ENCODE measurements at regions not wholly inside any gene's neighbourhood (a gene's known extent, or its start where the extent isn't known, plus 50 kb on each side); places are given as distances from the start of the nearest gene placed in this dataset.

GRCh38 chr7:25985196-25985595, 166.8 kb upstream of the NFE2L3 start:
- POLR2A ChIA-PET = no interaction called here
- Mint-ChIP-seq H3K4me3 (no peak overlapping the region), H3K36me3 (no peaks in the 10 kb centered on the region), H3K4me1 (peaks cover 4% of the 10 kb centered on the region), H3K27ac (no peak overlapping the region), H3K9me3 (no peaks in the 10 kb centered on the region), H3K27me3 (peaks cover 17% of the 10 kb centered on the region)
- DNase-seq (no peak), ATAC-seq (ENCODE audit: low read depth) (no peak)

GRCh38 chr7:25988640-25989039, 163.4 kb upstream of the NFE2L3 start:
- no peaks in the 10 kb centered on the region for H3K36me3 Mint-ChIP-seq
- POLR2A ChIA-PET = no interaction called here
- no peak overlapping the region for H3K27ac Mint-ChIP-seq
- H3K4me3 Mint-ChIP-seq = no peak overlapping the region
- no peak for DNase-seq
- peaks cover 29% of the 10 kb centered on the region for H3K27me3 Mint-ChIP-seq
- ATAC-seq (ENCODE audit: low read depth) = no peak
- peaks cover 4% of the 10 kb centered on the region for H3K4me1 Mint-ChIP-seq
- H3K9me3 Mint-ChIP-seq = no peaks in the 10 kb centered on the region

DNA sequence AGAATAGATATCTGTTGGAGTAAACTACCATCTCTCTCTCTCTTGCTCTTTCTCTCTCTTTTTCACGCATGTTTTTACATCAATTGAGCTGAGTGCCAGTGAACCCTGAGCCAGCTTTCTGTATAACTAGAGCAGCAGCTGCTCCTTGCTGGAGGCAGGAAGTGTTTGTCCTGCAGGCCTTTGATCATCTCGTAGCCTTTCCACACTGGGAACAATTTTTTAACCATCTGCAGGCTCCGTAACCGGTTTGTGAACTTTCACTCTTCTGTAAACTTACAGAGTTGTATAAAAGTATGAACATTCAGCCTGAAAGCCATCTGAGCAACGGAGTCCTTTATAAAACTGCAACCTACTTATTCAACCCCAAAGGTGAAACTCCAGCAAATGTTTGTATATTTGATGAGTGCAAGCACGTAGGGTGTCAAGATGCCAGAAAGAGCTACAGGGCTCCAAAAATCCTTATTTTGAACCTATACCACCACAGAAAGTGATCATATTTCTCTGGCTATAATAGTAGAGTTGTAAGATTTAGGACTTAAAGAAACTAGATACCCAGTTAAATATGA, 162.8 kb upstream of the NFE2L3 start:
- Mint-ChIP-seq H3K4me3 (no peak overlapping the region), H3K4me1 (peaks cover 4% of the 10 kb centered on the region), H3K9me3 (no peaks in the 10 kb centered on the region), H3K27me3 (peaks cover 34% of the 10 kb centered on the region), H3K27ac (no peak overlapping the region), H3K36me3 (no peaks in the 10 kb centered on the region)
- no peak for ATAC-seq (ENCODE audit: low read depth)
- DNase-seq = no peak
- POLR2A ChIA-PET = no interaction called here

- no peak overlapping the region for H3K4me3 Mint-ChIP-seq
- H3K36me3 Mint-ChIP-seq = no peaks in the 10 kb centered on the region
- DNase-seq (no peak), ATAC-seq (ENCODE audit: low read depth) (no peak)
- POLR2A ChIA-PET = no interaction called here
- H3K9me3 Mint-ChIP-seq = no peaks in the 10 kb centered on the region
- no peaks in the 10 kb centered on the region for H3K4me1 Mint-ChIP-seq
- H3K27ac Mint-ChIP-seq = no peak overlapping the region
- H3K27me3 Mint-ChIP-seq = peaks cover 34% of the 10 kb centered on the region
Observed at GRCh38 chr7:25994433-25994994, 157.5 kb upstream of the NFE2L3 start.

DNA sequence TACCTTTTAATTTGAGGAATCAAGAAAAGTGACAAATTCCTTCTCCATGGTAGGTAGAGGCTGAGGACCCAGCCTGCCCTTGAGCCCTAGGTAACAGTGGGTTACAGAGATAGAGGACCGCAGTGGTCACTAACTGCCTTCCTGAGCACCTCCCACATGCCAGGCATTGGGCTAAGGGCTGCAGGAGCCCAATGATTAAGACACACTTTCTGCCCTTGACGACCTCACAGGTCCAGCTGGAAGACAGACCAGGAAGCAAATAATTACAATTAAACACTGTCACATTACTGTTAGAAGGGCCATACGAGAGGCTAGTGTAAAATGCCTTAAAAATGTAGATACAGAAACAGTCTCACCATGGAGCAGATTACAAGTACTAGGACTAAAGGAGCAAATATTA, 156.8 kb upstream of the NFE2L3 start:
- Mint-ChIP-seq H3K27ac (no peak overlapping the region), H3K4me1 (no peaks in the 10 kb centered on the region), H3K36me3 (no peaks in the 10 kb centered on the region), H3K9me3 (no peaks in the 10 kb centered on the region), H3K27me3 (peaks cover 30% of the 10 kb centered on the region), H3K4me3 (no peak overlapping the region)
- no peak for DNase-seq
- ATAC-seq (ENCODE audit: low read depth) = no peak
- POLR2A ChIA-PET = no interaction called here

DNA sequence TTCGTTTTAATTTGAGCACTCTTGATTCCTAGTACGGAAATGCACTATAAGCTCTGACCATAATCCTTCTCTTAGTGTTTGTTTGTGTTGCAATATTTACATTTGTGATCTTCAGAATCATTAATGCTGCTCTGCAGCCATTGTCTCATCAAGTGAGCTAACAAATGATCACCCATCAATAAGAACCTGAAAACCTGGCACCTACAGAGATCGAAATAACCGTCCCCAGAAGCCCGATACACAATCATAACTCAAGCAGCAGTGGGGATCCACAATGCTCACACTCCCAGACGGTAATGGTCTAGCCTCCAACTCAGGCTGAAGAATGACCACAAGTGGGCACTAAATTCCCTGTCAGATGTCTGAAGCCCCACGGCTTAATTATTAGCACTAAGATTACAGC, 156.0 kb upstream of the NFE2L3 start:
- DNase-seq (no peak), ATAC-seq (ENCODE audit: low read depth) (no peak)
- POLR2A ChIA-PET = interaction anchor here (0.6 kb wide), 1 partner anchor 16 kb away, joined by 4 read pairs; no protein-coding TSS in a partner anchor
- no peaks in the 10 kb centered on the region for H3K36me3 Mint-ChIP-seq
- no peak overlapping the region for H3K4me3 Mint-ChIP-seq
- no peaks in the 10 kb centered on the region for H3K9me3 Mint-ChIP-seq
- no peaks in the 10 kb centered on the region for H3K4me1 Mint-ChIP-seq
- H3K27ac Mint-ChIP-seq = no peak overlapping the region
- peaks cover 24% of the 10 kb centered on the region for H3K27me3 Mint-ChIP-seq

- POLR2A ChIA-PET = interaction anchor here (0.6 kb wide), 1 partner anchor 81 kb away, joined by 3 read pairs; no protein-coding TSS in a partner anchor
- DNase-seq = no peak
- Mint-ChIP-seq H3K27me3 (peaks cover 22% of the 10 kb centered on the region), H3K4me1 (no peaks in the 10 kb centered on the region), H3K9me3 (no peaks in the 10 kb centered on the region), H3K27ac (no peak overlapping the region), H3K4me3 (no peak overlapping the region), H3K36me3 (no peaks in the 10 kb centered on the region)
- no peak for ATAC-seq (ENCODE audit: low read depth)
Observed at GRCh38 chr7:25998499-25998898, 153.5 kb upstream of the NFE2L3 start.

GRCh38 chr7:26000841-26001240, 151.2 kb upstream of the NFE2L3 start:
- Mint-ChIP-seq H3K27me3 (peaks cover 19% of the 10 kb centered on the region), H3K4me1 (no peaks in the 10 kb centered on the region), H3K27ac (no peak overlapping the region), H3K4me3 (no peak overlapping the region), H3K36me3 (no peaks in the 10 kb centered on the region), H3K9me3 (no peaks in the 10 kb centered on the region)
- POLR2A ChIA-PET = no interaction called here
- DNase-seq (no peak), ATAC-seq (ENCODE audit: low read depth) (no peak)

GRCh38 chr7:26001662-26002244, 150.2 kb upstream of the NFE2L3 start:
- H3K9me3 Mint-ChIP-seq = no peaks in the 10 kb centered on the region
- no peaks in the 10 kb centered on the region for H3K36me3 Mint-ChIP-seq
- no peak overlapping the region for H3K27ac Mint-ChIP-seq

DNA sequence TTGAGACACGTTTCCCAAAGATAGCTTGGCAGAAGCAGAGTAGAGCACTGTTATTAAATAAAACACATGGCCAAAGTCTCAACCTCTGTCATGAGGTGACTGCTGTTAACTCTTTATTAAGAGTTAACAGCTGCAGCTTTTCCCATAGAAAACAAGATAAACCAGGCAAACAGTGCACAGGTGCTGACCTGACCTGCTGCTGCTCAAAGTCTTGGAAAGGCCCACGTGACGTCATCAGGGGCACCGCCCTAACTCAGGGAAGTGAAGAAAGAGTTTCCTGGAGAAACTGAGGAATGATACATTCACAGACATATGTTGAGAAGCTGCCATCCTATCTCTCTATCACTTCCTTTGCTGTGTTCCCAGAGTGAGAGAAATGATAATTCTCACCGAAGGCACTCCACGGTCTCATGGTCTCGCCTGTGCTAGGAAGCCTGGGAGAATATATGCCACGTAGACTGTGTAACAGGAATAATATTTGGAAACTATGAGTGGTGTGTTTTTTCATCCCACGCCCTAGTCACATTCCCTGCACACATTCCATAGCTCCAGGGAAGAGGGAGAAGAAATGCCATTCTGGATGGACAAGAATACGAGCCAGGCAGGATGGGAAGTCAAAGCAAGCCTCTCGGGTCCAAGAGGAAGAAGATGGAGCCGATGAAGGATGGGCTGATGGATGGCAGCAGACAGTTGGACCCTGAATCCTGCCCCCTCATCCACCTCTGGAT, 146.2 kb upstream of the NFE2L3 start:
- no peak overlapping the region for H3K27ac Mint-ChIP-seq

More at GRCh38 chr7:26001662-26002244, 150.2 kb upstream of the NFE2L3 start:
- Mint-ChIP-seq H3K27me3 (peaks cover 22% of the 10 kb centered on the region), H3K4me1 (no peaks in the 10 kb centered on the region), H3K4me3 (no peak overlapping the region)
- no peak for ATAC-seq (ENCODE audit: low read depth)
- no peak for DNase-seq
- POLR2A ChIA-PET = no interaction called here

DNA sequence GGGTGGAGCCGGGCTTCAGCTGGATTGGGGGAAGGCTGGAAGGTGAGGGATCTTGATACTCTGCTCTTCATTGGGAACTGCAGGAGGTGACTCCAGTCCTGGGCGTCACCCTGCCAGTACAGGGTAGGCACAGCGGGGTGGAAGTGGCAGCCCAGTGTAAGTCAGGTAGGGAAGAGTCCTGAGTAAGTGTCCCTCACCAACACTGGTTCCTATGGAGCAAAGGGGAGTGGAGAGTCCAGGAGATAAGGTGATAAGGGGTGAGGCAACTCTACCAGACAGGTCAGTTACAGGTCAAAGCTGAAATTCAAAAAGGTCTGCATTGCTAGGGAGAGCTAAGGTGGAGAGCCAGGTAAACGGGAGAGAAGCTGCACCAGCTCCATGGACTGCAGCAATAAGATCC, 145.6 kb upstream of the NFE2L3 start:
- Mint-ChIP-seq H3K27ac (no peak overlapping the region), H3K36me3 (no peaks in the 10 kb centered on the region), H3K9me3 (peaks cover 1% of the 10 kb centered on the region), H3K27me3 (peaks cover 12% of the 10 kb centered on the region), H3K4me1 (no peaks in the 10 kb centered on the region), H3K4me3 (no peak overlapping the region)
- DNase-seq = no peak
- no peak for ATAC-seq (ENCODE audit: low read depth)
- POLR2A ChIA-PET = no interaction called here

More for the DNA sequence above, 146.2 kb upstream of the NFE2L3 start:
- no peak overlapping the region for H3K4me3 Mint-ChIP-seq
- H3K36me3 Mint-ChIP-seq = no peaks in the 10 kb centered on the region
- H3K9me3 Mint-ChIP-seq = peaks cover 1% of the 10 kb centered on the region
- DNase-seq (no peak), ATAC-seq (ENCODE audit: low read depth) (no peak)
- POLR2A ChIA-PET = no interaction called here
- peaks cover 12% of the 10 kb centered on the region for H3K27me3 Mint-ChIP-seq
- no peaks in the 10 kb centered on the region for H3K4me1 Mint-ChIP-seq

GRCh38 chr7:26007510-26007909, 144.5 kb upstream of the NFE2L3 start:
- H3K27ac Mint-ChIP-seq = no peak overlapping the region
- H3K36me3 Mint-ChIP-seq = no peaks in the 10 kb centered on the region
- DNase-seq (no peak), ATAC-seq (ENCODE audit: low read depth) (no peak)
- POLR2A ChIA-PET = no interaction called here
- peaks cover 10% of the 10 kb centered on the region for H3K27me3 Mint-ChIP-seq
- H3K9me3 Mint-ChIP-seq = peaks cover 1% of the 10 kb centered on the region
- H3K4me1 Mint-ChIP-seq = peaks cover 3% of the 10 kb centered on the region
- H3K4me3 Mint-ChIP-seq = no peak overlapping the region

DNA sequence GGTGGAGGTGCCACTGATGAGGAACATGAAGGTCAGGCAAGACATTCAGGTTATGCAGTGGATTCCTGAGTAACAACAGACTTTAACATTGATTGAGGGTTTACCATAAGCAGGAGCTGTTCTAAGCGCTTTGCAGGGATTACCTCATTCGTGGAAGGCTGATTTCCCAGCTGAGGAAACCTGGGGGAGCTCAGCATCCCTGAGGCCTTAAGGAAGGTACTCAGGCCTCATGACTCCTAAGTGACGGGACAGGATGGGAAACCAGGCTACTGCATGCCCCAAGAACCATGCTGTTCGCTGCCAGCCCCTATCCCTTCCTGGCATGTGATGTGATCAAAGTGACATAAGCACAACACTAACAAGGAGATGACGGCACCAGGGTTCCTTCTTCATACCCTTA, 143.6 kb upstream of the NFE2L3 start:
- Mint-ChIP-seq H3K36me3 (no peaks in the 10 kb centered on the region), H3K27me3 (peaks cover 8% of the 10 kb centered on the region), H3K9me3 (peaks cover 1% of the 10 kb centered on the region), H3K4me3 (no peak overlapping the region), H3K4me1 (peaks cover 3% of the 10 kb centered on the region), H3K27ac (no peak overlapping the region)
- no peak for ATAC-seq (ENCODE audit: low read depth)
- POLR2A ChIA-PET = no interaction called here
- no peak for DNase-seq

Measured in activated naive CD8-positive, alpha-beta T cell treated with anti-CD3 and anti-CD28 coated beads, Interleukin-2, amount 10 ng/mL, durations not matched to agents 7 days and 5 days (primary cell).